ENCODE measurements at regions not wholly inside any gene's neighbourhood (a gene's known extent, or its start where the extent isn't known, plus 50 kb on each side); places are given as distances from the start of the nearest gene placed in this dataset.

- DNase-seq (no peak), ATAC-seq (peak in 3 of 4 donors; percentile 13 to 68 (median 59))
- H3K4me3 ChIP-seq: no peak overlapping the region
- H3K36me3 ChIP-seq: no peaks in the 10 kb centered on the region
- H3K27ac ChIP-seq: no peak overlapping the region
- intact Hi-C loops (cut with DNase I): loop anchor here in 1 of 10 donors (10.0 kb wide), 1 partner anchor 1252 kb away; no protein-coding TSS in a partner anchor
- H3K4me1 ChIP-seq: peaks cover 0 to 5% (median 0%) of the 10 kb centered on the region in 12 donors
- no peak for TF ChIP-seq CTCF (IDR thresholded peaks at IDR 0.05)
- TF ChIP-seq POLR2A (IDR thresholded peaks at IDR 0.05): no peak
- H3K27me3 ChIP-seq: peaks cover 0 to 4% (median 0%) of the 10 kb centered on the region in 9 donors
- no peaks in the 10 kb centered on the region for H3K9me3 ChIP-seq
- 54 to 63% (median 62%) methylated on average over 7 to 8 of the region's 8 CpGs for WGBS, 4 donors
These were observed 239.0 kb upstream of the ANKRD30A start for GRCh38 chr10:36886303-36886891.

DNA sequence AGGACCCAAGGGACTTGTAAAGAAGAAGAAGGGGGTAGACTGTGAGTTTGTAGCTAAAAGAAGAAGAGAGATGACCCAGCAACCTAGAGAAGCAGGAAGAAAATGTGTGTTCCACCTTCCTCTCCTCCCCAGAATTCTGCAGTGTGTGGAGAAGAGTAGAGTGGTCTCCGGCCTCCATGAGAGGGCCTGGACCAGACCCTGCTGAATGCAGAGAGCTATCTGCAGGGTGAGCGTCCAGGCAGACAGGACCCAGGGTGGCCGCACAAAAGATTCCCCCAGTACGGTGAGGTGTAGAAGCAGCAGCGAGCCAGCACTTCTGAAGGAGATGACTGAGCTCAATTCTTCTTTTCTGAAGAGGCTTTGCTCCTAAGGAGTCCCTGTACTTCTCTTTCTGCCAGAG, 239.7 kb upstream of the ANKRD30A start:
- H3K4me1 ChIP-seq: peaks cover 0 to 5% (median 0%) of the 10 kb centered on the region in 12 donors
- intact Hi-C loops (cut with DNase I): loop anchor here in 1 of 10 donors (10.0 kb wide), 1 partner anchor 1251 kb away; no protein-coding TSS in a partner anchor
- H3K9me3 ChIP-seq: no peaks in the 10 kb centered on the region
- no peak overlapping the region for H3K27ac ChIP-seq
- TF ChIP-seq CTCF (IDR thresholded peaks at IDR 0.05): no peak
- TF ChIP-seq POLR2A (IDR thresholded peaks at IDR 0.05): no peak
- no peak overlapping the region for H3K4me3 ChIP-seq
- no peak for DNase-seq
- peaks cover 0 to 4% (median 0%) of the 10 kb centered on the region in 9 donors for H3K27me3 ChIP-seq
- no peak for ATAC-seq
- no peaks in the 10 kb centered on the region for H3K36me3 ChIP-seq
- 85 to 92% (median 90%) methylated on average over 5 of the region's 5 CpGs for WGBS, 4 donors

DNA sequence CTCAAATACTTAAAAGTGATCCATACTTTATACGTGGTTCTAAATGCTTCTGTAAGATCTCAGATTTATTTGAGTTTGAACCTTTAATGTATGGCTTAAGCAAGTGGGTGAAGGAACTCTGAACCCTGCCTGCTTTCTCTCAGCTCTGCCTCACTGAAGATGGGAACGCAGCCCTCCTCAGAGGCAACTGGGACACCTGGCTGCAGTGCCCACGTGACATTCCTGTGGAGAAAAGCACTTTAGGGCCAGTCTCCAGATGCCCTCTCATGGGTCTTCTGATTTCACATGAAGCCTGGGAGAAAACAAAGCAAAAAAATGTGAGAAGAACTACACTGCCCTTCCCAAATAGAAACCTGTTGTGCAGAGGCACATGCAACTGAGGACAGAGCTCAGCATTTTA, 242.6 kb upstream of the ANKRD30A start:
- no peak for ATAC-seq
- TF ChIP-seq POLR2A (IDR thresholded peaks at IDR 0.05) (no peak), CTCF (IDR thresholded peaks at IDR 0.05) (no peak)
- WGBS, 4 donors: 78 to 83% (median 79%) methylated on average over 3 of the region's 3 CpGs

DNA sequence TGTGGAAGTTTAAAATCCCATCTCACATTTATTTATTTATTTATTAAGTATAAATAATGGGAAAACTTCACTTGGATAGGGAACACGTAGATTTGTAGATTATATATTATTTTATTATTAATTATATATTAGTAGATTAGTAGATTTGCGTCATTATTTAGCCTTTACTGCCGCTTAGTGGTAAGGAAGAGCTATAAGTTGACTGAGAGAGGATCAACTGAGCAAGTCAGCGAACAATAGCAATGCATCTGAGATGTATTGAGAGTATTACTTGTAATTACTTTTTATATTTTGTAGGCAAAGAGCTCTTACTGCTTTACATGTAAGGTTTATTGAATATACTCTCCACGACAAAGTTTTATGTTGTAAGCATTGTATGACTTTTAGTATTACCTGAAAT, 244.5 kb upstream of the ANKRD30A start:
- 9 to 11% (median 10%) methylated on average over 5 of the region's 5 CpGs for WGBS, 4 donors
- H3K27me3 ChIP-seq: peaks cover 0 to 8% (median 0%) of the 10 kb centered on the region in 9 donors
- H3K4me3 ChIP-seq: no peak overlapping the region
- intact Hi-C loops (cut with DNase I): loop anchor here in 8 of 10 donors (2.0 to 10.0 kb wide), 4 partner anchors 99 to 1246 kb away; no protein-coding TSS in a partner anchor
- DNase-seq (no peak), ATAC-seq (peak in 1 of 4 donors; percentile 46)
- no peaks in the 10 kb centered on the region for H3K4me1 ChIP-seq
- H3K27ac ChIP-seq: no peak overlapping the region
- no peaks in the 10 kb centered on the region for H3K9me3 ChIP-seq
- H3K36me3 ChIP-seq: no peaks in the 10 kb centered on the region
- TF ChIP-seq POLR2A (IDR thresholded peaks at IDR 0.05): no peak
- peak in 11 of 12 donors; percentile 23 to 62 (median 44) for TF ChIP-seq CTCF (IDR thresholded peaks at IDR 0.05)

More for the DNA sequence above, 242.6 kb upstream of the ANKRD30A start:
- intact Hi-C loops (cut with DNase I): loop anchor here in 7 of 10 donors (5.0 to 10.0 kb wide), 3 partner anchors 100 to 1248 kb away; no protein-coding TSS in a partner anchor
- H3K27ac ChIP-seq: no peak overlapping the region
- H3K27me3 ChIP-seq: peaks cover 0 to 8% (median 0%) of the 10 kb centered on the region in 9 donors
- peaks cover 0 to 5% (median 0%) of the 10 kb centered on the region in 12 donors for H3K4me1 ChIP-seq
- no peak overlapping the region for H3K4me3 ChIP-seq
- H3K9me3 ChIP-seq: no peaks in the 10 kb centered on the region
- no peaks in the 10 kb centered on the region for H3K36me3 ChIP-seq
- DNase-seq: no peak
